Right atrium auricular region (tissue), 2 donors: ENCODE measurements at regions not wholly inside any gene's neighbourhood (a gene's known extent, or its start where the extent isn't known, plus 50 kb on each side); places are given as distances from the start of the nearest gene placed in this dataset.

Experiments
- DNase-seq: peaks from one replicate; pipeline ENCODE4 v3.0.0-alpha.2; 2019; ENCODE audit warnings: low spot score
- H3K27ac ChIP-seq, 2 donors: fragments of 200-600 bp; sonication (generic); 1 replicate in 1 of 2; 2 replicates in 1 of 2; pipeline ENCODE4 v1.5.1; 2016 to 2019
- H3K27me3 ChIP-seq, 2 donors: fragments of 200-600 bp; sonication (generic); one replicate each; pipeline versions ENCODE4 v1.5.1 to v1.6.0; 2017 to 2019
- H3K36me3 ChIP-seq: fragments of 200-600 bp; sonication (generic); one replicate; pipeline ENCODE4 v1.5.1; 2016
- H3K4me1 ChIP-seq, 2 donors: fragments of 200-600 bp; sonication (generic); one replicate each; pipeline versions ENCODE4 v1.5.1 to v1.6.0; 2017 to 2019
- H3K4me3 ChIP-seq, 2 donors: fragments of 200-600 bp; sonication (generic); 1 replicate in 1 of 2; 2 replicates in 1 of 2; pipeline ENCODE4 v1.5.1; 2017 to 2019; ENCODE audit warnings: mild to moderate bottlenecking in 1 of 2, moderate library complexity in 1 of 2
- H3K9me3 ChIP-seq, 2 donors: fragments of 200-600 bp; sonication (generic); one replicate each; pipeline ENCODE4 v1.5.1; 2019
- CTCF ChIP-seq, 2 donors: fragments of 200-600 bp; sonication (generic); IDR thresholded peaks; one replicate each; pipeline ENCODE4 v1.5.1; 2019; ENCODE audit warnings: antibody characterized with exemption in 2 of 2

- no peaks in the 10 kb centered on the region for H3K27me3 ChIP-seq
- H3K4me1 ChIP-seq, result peaks cover 0 to 77% of the 10 kb centered on the region in 2 donors
- no peak overlapping the region for H3K4me3 ChIP-seq
- TF ChIP-seq CTCF (IDR thresholded peaks at IDR 0.05), result no peak
- DNase-seq, result no peak
- peak overlapping the region; percentile 89 to 94 for H3K27ac ChIP-seq
- no peaks in the 10 kb centered on the region for H3K9me3 ChIP-seq
- H3K36me3 ChIP-seq, result no peaks in the 10 kb centered on the region
Measured at GRCh38 chr2:134122610-134123009, 131.3 kb upstream of the MGAT5 start.

- TF ChIP-seq CTCF (IDR thresholded peaks at IDR 0.05), result no peak
- no peaks in the 10 kb centered on the region for H3K27me3 ChIP-seq
- no peak for DNase-seq
- H3K4me1 ChIP-seq, result peaks cover 0 to 82% of the 10 kb centered on the region in 2 donors
- no peak overlapping the region for H3K4me3 ChIP-seq
- H3K27ac ChIP-seq, result peak overlapping the region in 1 of 2 donors; percentile 89
- no peaks in the 10 kb centered on the region for H3K36me3 ChIP-seq
- H3K9me3 ChIP-seq, result no peaks in the 10 kb centered on the region
Measured at GRCh38 chr2:134123332-134123731, 130.5 kb upstream of the MGAT5 start.

- no peaks in the 10 kb centered on the region for H3K36me3 ChIP-seq
- no peaks in the 10 kb centered on the region for H3K27me3 ChIP-seq
- H3K27ac ChIP-seq, result peak overlapping the region in 1 of 2 donors; percentile 38
- TF ChIP-seq CTCF (IDR thresholded peaks at IDR 0.05), result no peak
- H3K4me3 ChIP-seq, result no peak overlapping the region
- DNase-seq, result no peak
- H3K4me1 ChIP-seq, result peaks cover 0 to 82% of the 10 kb centered on the region in 2 donors
- no peaks in the 10 kb centered on the region for H3K9me3 ChIP-seq
Measured at GRCh38 chr2:134124047-134124753, 129.7 kb upstream of the MGAT5 start.

- H3K4me1 ChIP-seq, result peaks cover 0 to 75% of the 10 kb centered on the region in 2 donors
- H3K36me3 ChIP-seq, result no peaks in the 10 kb centered on the region
- H3K27ac ChIP-seq, result peak overlapping the region; percentile 36 to 50
- no peaks in the 10 kb centered on the region for H3K9me3 ChIP-seq
- H3K4me3 ChIP-seq, result no peak overlapping the region
- TF ChIP-seq CTCF (IDR thresholded peaks at IDR 0.05), result no peak
- H3K27me3 ChIP-seq, result no peaks in the 10 kb centered on the region
- DNase-seq, result no peak
Measured at GRCh38 chr2:134127496-134127895, 126.4 kb upstream of the MGAT5 start.

GRCh38 chr2:134128746-134129145, 125.1 kb upstream of the MGAT5 start:
- Histone ChIP-seq H3K27me3 (no peaks in the 10 kb centered on the region), H3K4me3 (no peak overlapping the region), H3K9me3 (no peaks in the 10 kb centered on the region), H3K36me3 (no peaks in the 10 kb centered on the region), H3K4me1 (peaks cover 0 to 74% of the 10 kb centered on the region in 2 donors), H3K27ac (peak overlapping the region; percentile 28 to 50)
- no peak for TF ChIP-seq CTCF (IDR thresholded peaks at IDR 0.05)
- DNase-seq, result no peak
